ENCODE measurements at regions not wholly inside any gene's neighbourhood (a gene's known extent, or its start where the extent isn't known, plus 50 kb on each side); places are given as distances from the start of the nearest gene placed in this dataset.
A peak's percentile ranks its signal among the peaks of the same experiment; 100 is the strongest.

- ATAC-seq (peak; percentile 60; the same call in 1 of the 2 replicates), DNase-seq (no peak)
- Histone ChIP-seq H3K27me3 (ENCODE audit: low read length) (peaks cover 13% of the 10 kb centered on the region), H3K9me3 (ENCODE audit: low read length) (no peaks in the 10 kb centered on the region), H3K36me3 (ENCODE audit: low read depth, low read length) (no peaks in the 10 kb centered on the region), H3K79me2 (ENCODE audit: low read length) (no peaks in the 10 kb centered on the region), H3K4me3 (ENCODE audit: low read length) (no peak overlapping the region), H3K4me2 (ENCODE audit: low read length) (no peak overlapping the region), H3K27ac (ENCODE audit: low read length) (no peak overlapping the region), H3F3A (ENCODE audit: low read length, unreplicated experiment) (no peaks in the 10 kb centered on the region), H3K9me2 (replicated peaks; ENCODE audit: low read length) (no peaks in the 10 kb centered on the region), H3K9ac (ENCODE audit: low read length) (no peak overlapping the region), H4K20me1 (ENCODE audit: low read length) (no peaks in the 10 kb centered on the region), H2AFZ (ENCODE audit: low read length) (no peak overlapping the region), H3K4me1 (ENCODE audit: insufficient read depth, low read length) (no peaks in the 10 kb centered on the region)
- intact Hi-C loops (cut with micrococcal nuclease): no loop called here
- POLR2A ChIA-PET (ENCODE audit: unreplicated experiment): no interaction called here
- CTCF ChIA-PET: no interaction called here
- no TSS peak for BruUV-seq (replicated peaks)
- TF ChIP-seq EZH2phosphoT487 (IDR thresholded peaks at IDR 0.05; ENCODE audit: borderline replicate concordance, low read length) (no peak), EZH2 (IDR thresholded peaks at IDR 0.05; ENCODE audit: low read length, unreplicated experiment) (no peak)
- TF ChIP-seq, protein P1, sequence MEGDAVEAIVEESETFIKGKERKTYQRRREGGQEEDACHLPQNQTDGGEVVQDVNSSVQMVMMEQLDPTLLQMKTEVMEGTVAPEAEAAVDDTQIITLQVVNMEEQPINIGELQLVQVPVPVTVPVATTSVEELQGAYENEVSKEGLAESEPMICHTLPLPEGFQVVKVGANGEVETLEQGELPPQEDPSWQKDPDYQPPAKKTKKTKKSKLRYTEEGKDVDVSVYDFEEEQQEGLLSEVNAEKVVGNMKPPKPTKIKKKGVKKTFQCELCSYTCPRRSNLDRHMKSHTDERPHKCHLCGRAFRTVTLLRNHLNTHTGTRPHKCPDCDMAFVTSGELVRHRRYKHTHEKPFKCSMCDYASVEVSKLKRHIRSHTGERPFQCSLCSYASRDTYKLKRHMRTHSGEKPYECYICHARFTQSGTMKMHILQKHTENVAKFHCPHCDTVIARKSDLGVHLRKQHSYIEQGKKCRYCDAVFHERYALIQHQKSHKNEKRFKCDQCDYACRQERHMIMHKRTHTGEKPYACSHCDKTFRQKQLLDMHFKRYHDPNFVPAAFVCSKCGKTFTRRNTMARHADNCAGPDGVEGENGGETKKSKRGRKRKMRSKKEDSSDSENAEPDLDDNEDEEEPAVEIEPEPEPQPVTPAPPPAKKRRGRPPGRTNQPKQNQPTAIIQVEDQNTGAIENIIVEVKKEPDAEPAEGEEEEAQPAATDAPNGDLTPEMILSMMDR (conservative IDR thresholded peaks at IDR 0.05; ENCODE audit: low read depth, low read length): no peak
Observed at GRCh38 chr2:222993920-222994650, 57.9 kb upstream of the KCNE4 start.

DNA sequence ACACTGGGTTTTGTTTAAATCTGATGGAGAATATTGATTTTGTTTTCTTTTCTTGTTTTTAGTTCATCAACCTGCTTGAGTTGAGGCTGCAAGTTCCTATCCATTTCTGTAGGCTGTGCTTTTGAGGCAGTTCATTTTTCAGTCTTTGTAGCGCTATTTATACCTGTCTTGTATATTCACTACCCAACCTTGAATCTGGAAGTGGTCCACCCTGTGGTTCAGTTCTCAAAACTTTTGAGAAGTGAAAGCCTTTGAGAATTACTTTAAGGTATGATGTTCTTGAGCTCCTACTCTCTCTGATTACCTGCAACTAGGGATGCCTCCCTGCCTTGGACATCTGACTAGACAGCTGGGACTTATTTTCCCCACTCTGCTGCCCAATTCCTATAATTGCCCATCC lies 53.5 kb upstream of the KCNE4 start:
- POLR2A ChIA-PET (ENCODE audit: unreplicated experiment): no interaction called here
- CTCF ChIA-PET: no interaction called here
- Histone ChIP-seq H3K9ac (ENCODE audit: low read length) (no peak overlapping the region), H3K27ac (ENCODE audit: low read length) (no peak overlapping the region), H3K9me3 (ENCODE audit: low read length) (no peaks in the 10 kb centered on the region), H4K20me1 (ENCODE audit: low read length) (no peaks in the 10 kb centered on the region), H2AFZ (ENCODE audit: low read length) (no peak overlapping the region), H3K9me2 (replicated peaks; ENCODE audit: low read length) (no peaks in the 10 kb centered on the region), H3K4me2 (ENCODE audit: low read length) (no peak overlapping the region), H3K79me2 (ENCODE audit: low read length) (no peaks in the 10 kb centered on the region), H3K27me3 (ENCODE audit: low read length) (peaks cover 36% of the 10 kb centered on the region), H3K36me3 (ENCODE audit: low read depth, low read length) (no peaks in the 10 kb centered on the region), H3K4me3 (ENCODE audit: low read length) (no peak overlapping the region), H3K4me1 (ENCODE audit: insufficient read depth, low read length) (no peaks in the 10 kb centered on the region), H3F3A (ENCODE audit: low read length, unreplicated experiment) (no peaks in the 10 kb centered on the region)
- no TSS peak for BruUV-seq (replicated peaks)
- no peak for DNase-seq
- intact Hi-C loops (cut with micrococcal nuclease): no loop called here
- TF ChIP-seq, protein P1 (conservative IDR thresholded peaks at IDR 0.05; ENCODE audit: low read depth, low read length): no peak
- no peak for TF ChIP-seq EZH2 (IDR thresholded peaks at IDR 0.05; ENCODE audit: low read length, unreplicated experiment)
- no peak for TF ChIP-seq EZH2phosphoT487 (IDR thresholded peaks at IDR 0.05; ENCODE audit: borderline replicate concordance, low read length)
- no peak for ATAC-seq

Data from PC-3 (cell line).